Keratinocyte (primary cell): ENCODE measurements at regions not wholly inside any gene's neighbourhood (a gene's known extent, or its start where the extent isn't known, plus 50 kb on each side); places are given as distances from the start of the nearest gene placed in this dataset.
"Not testable (repeated sequence)": the region's sequence is repeated elsewhere in the genome, so short reads cannot be mapped to it uniquely, and the experiment has no call there.

Source experiments
- DNase-seq: peaks from one replicate; pipeline ENCODE4 v3.0.0-alpha.2; 2011; ENCODE audit warnings: low read depth, missing footprints, low spot score
- FAIRE-seq: peaks from 2 replicates; lab custom pipeline; 2011; peaks lifted over from hg19 to GRCh38; lab: Jason Lieb, UNC
- H2AFZ ChIP-seq: 2 replicates; pipeline ENCODE4 v1.6.0; 2012; ENCODE audit warnings: low read length, control low read depth, inconsistent platforms; ENCODE audit not compliant: control insufficient read depth
- H3K27ac ChIP-seq: 2 replicates; pipeline ENCODE4 v1.5.1; 2011; ENCODE audit warnings: low read length; ENCODE audit not compliant: control insufficient read depth, insufficient read depth
- H3K27me3 ChIP-seq: 3 replicates; pipeline ENCODE4 v1.6.0; 2011; ENCODE audit warnings: low read length; ENCODE audit not compliant: control insufficient read depth, insufficient read depth; ENCODE audit errors: extremely low read depth
- H3K36me3 ChIP-seq, 2 experiments: 2 replicates in 1 of 2; 3 replicates in 1 of 2; pipeline ENCODE4 v1.5.1; 2011; ENCODE audit warnings: low read length in 2 of 2, mild to moderate bottlenecking in 1 of 2; ENCODE audit not compliant: control insufficient read depth in 2 of 2, insufficient read depth in 2 of 2; ENCODE audit errors: extremely low read depth in 1 of 2
- H3K4me1 ChIP-seq: 3 replicates; pipeline ENCODE4 v1.5.1; 2011; ENCODE audit warnings: low read length; ENCODE audit not compliant: control insufficient read depth, insufficient read depth; ENCODE audit errors: extremely low read depth
- H3K4me2 ChIP-seq: 3 replicates; pipeline ENCODE4 v1.6.0; 2011; ENCODE audit warnings: low read depth, low read length; ENCODE audit not compliant: control insufficient read depth, insufficient read depth; ENCODE audit errors: extremely low read depth
- H3K4me3 ChIP-seq, 3 experiments: fragments of 200-600 bp in 1 of 3; sonication (generic) in 1 of 3; 2 replicates in 2 of 3; 3 replicates in 1 of 3; pipeline ENCODE4 v1.5.1; 2011 to 2016; ENCODE audit warnings: low read length in 3 of 3, mild to moderate bottlenecking in 3 of 3, control low read depth in 2 of 3, inconsistent platforms in 1 of 3, low read depth in 1 of 3, mixed read lengths in 1 of 3, mixed run types in 1 of 3, moderate library complexity in 1 of 3; ENCODE audit not compliant: control insufficient read depth in 2 of 3, insufficient read depth in 2 of 3; ENCODE audit errors: extremely low read depth in 1 of 3
- H3K79me2 ChIP-seq: 2 replicates; pipeline ENCODE4 v1.6.0; 2012; ENCODE audit warnings: low read length; ENCODE audit not compliant: control insufficient read depth, insufficient read depth
- H3K9ac ChIP-seq: 3 replicates; pipeline ENCODE4 v1.6.0; 2011; ENCODE audit warnings: low read length; ENCODE audit not compliant: control insufficient read depth, insufficient read depth; ENCODE audit errors: extremely low read depth
- H3K9me1 ChIP-seq: 3 replicates; pipeline ENCODE4 v1.6.0; 2011; ENCODE audit warnings: low read length; ENCODE audit not compliant: control insufficient read depth, insufficient read depth; ENCODE audit errors: extremely low read depth
- H3K9me3 ChIP-seq: 2 replicates; pipeline ENCODE4 v1.5.1; 2012; ENCODE audit warnings: low read depth, low read length; ENCODE audit not compliant: control insufficient read depth
- H4K20me1 ChIP-seq: 3 replicates; pipeline ENCODE4 v1.6.0; 2011; ENCODE audit warnings: low read length; ENCODE audit not compliant: control insufficient read depth, insufficient read depth; ENCODE audit errors: extremely low read depth
- CTCF ChIP-seq, 3 experiments: IDR thresholded peaks in 1 of 3; conservative IDR thresholded peaks in 1 of 3; optimal IDR thresholded peaks in 1 of 3; 2 replicates in 2 of 3; 3 replicates in 1 of 3; pipeline versions ENCODE3 to v1.5.1; 2011; ENCODE audit warnings: low read length in 3 of 3, mild to moderate bottlenecking in 3 of 3, moderate library complexity in 2 of 3, control low read depth in 1 of 3, inconsistent platforms in 1 of 3; ENCODE audit not compliant: insufficient read depth in 2 of 3; ENCODE audit errors: extremely low read depth in 1 of 3
- EZH2 ChIP-seq: IDR thresholded peaks from one replicate; pipeline ENCODE4 v1.6.1; 2012; ENCODE audit warnings: inconsistent platforms, mild to moderate bottlenecking, low read length, moderate library complexity
- dilution Hi-C: fragments of 300-500 bp; cut with MboI; formaldehyde crosslinking; loops from one replicate; pipeline ENCODE4 v1.7.0; 2020; ENCODE audit warnings: low sequenced_read_pairs; ENCODE audit not compliant: extremely low pct_ligation_motif_present

- H3K4me2 ChIP-seq, H4K20me1 ChIP-seq, H2AFZ ChIP-seq, H3K36me3 ChIP-seq, H3K9me1 ChIP-seq, DNase-seq, H3K27ac ChIP-seq, FAIRE-seq, H3K4me3 ChIP-seq, H3K9ac ChIP-seq, H3K4me1 ChIP-seq, H3K27me3 ChIP-seq, H3K79me2 ChIP-seq, H3K9me3 ChIP-seq, dilution Hi-C loops: not testable (repeated sequence)
These were observed 56.1 kb upstream of the GABRA3 start for GRCh38 chrX:152507168-152507567.

GRCh38 chrX:152520653-152521052 lies 69.5 kb upstream of the GABRA3 start:
- no peak for FAIRE-seq
- dilution Hi-C loops = no loop called here
- no peak overlapping the region for H3K9ac ChIP-seq
- H3K79me2 ChIP-seq = no peaks in the 10 kb centered on the region
- H3K36me3 ChIP-seq = no peaks in the 10 kb centered on the region
- TF ChIP-seq EZH2 (no peak), CTCF (optimal IDR thresholded peaks at IDR 0.05 in 1 of 3, IDR thresholded peaks at IDR 0.05 in 1 of 3, conservative IDR thresholded peaks at IDR 0.05 in 1 of 3; ENCODE audit: extremely low read depth in 1 of 3, insufficient read depth in 2 of 3, low read length in 3 of 3) (no peak)
- no peak overlapping the region for H2AFZ ChIP-seq
- no peak for DNase-seq
- no peaks in the 10 kb centered on the region for H3K9me3 ChIP-seq
- H3K27ac ChIP-seq = no peak overlapping the region
- H3K4me3 ChIP-seq = no peak overlapping the region
- no peaks in the 10 kb centered on the region for H3K27me3 ChIP-seq
- H4K20me1 ChIP-seq = no peaks in the 10 kb centered on the region
- no peak overlapping the region for H3K4me2 ChIP-seq
- no peaks in the 10 kb centered on the region for H3K9me1 ChIP-seq
- no peaks in the 10 kb centered on the region for H3K4me1 ChIP-seq

GRCh38 chrX:152528193-152528592 lies 77.1 kb upstream of the GABRA3 start:
- H2AFZ ChIP-seq = no peak overlapping the region
- no peak overlapping the region for H3K4me2 ChIP-seq
- FAIRE-seq = no peak
- H3K79me2 ChIP-seq = no peaks in the 10 kb centered on the region
- dilution Hi-C loops = no loop called here
- no peaks in the 10 kb centered on the region for H3K9me1 ChIP-seq
- H3K9ac ChIP-seq = no peak overlapping the region
- H3K27ac ChIP-seq = no peak overlapping the region
- no peak overlapping the region for H3K4me3 ChIP-seq
- H3K36me3 ChIP-seq = no peaks in the 10 kb centered on the region
- no peaks in the 10 kb centered on the region for H3K9me3 ChIP-seq
- no peaks in the 10 kb centered on the region for H3K27me3 ChIP-seq
- H4K20me1 ChIP-seq = no peaks in the 10 kb centered on the region
- DNase-seq = no peak
- no peaks in the 10 kb centered on the region for H3K4me1 ChIP-seq
- TF ChIP-seq EZH2 (no peak), CTCF (optimal IDR thresholded peaks at IDR 0.05 in 1 of 3, IDR thresholded peaks at IDR 0.05 in 1 of 3, conservative IDR thresholded peaks at IDR 0.05 in 1 of 3; ENCODE audit: extremely low read depth in 1 of 3, insufficient read depth in 2 of 3, low read length in 3 of 3) (no peak)
